ENCODE measurements at regions not wholly inside any gene's neighbourhood (a gene's known extent, or its start where the extent isn't known, plus 50 kb on each side); places are given as distances from the start of the nearest gene placed in this dataset.

DNA sequence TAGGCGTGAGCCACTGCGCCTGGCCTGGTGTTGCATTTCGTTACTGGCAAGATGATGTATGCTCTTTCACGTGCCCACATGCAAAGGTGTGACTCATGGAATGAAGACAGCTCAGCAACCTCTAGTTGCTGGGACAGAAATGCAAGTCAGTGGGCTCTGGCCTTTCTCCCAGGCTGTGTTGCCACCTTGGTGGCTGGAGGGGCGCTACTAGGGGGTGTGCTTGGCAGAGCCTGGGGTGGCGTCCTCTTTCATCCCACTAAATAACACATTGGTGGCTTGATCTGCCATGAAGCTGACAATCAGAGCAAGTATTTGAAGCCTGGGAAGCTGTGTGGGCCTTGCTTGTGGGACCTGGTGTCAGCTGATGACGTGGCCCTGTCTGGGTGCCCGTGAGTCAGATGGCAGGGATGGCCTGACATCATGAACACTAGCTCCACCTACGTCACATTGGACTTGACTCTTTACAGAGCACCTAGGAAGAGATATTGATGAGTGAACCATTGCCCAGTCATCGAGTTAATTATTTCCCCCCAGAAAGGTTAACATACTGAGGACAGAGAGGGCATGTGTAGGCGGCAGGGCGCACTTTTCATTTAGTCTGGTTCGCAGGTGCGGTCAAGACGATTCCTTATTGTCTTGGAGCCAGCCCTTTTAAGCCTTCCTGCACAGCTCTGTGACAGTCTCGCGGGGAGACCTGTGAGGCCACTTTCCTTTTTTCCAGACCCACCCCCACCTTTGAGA is 154.2 kb downstream of the TM9SF2 start:
- TF ChIP-seq, protein P1, sequence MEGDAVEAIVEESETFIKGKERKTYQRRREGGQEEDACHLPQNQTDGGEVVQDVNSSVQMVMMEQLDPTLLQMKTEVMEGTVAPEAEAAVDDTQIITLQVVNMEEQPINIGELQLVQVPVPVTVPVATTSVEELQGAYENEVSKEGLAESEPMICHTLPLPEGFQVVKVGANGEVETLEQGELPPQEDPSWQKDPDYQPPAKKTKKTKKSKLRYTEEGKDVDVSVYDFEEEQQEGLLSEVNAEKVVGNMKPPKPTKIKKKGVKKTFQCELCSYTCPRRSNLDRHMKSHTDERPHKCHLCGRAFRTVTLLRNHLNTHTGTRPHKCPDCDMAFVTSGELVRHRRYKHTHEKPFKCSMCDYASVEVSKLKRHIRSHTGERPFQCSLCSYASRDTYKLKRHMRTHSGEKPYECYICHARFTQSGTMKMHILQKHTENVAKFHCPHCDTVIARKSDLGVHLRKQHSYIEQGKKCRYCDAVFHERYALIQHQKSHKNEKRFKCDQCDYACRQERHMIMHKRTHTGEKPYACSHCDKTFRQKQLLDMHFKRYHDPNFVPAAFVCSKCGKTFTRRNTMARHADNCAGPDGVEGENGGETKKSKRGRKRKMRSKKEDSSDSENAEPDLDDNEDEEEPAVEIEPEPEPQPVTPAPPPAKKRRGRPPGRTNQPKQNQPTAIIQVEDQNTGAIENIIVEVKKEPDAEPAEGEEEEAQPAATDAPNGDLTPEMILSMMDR (IDR thresholded peaks at IDR 0.05), result no peak
- TF ChIP-seq POLR2AphosphoS5 (IDR thresholded peaks at IDR 0.05), result no peak
